WTC11 (cell line): ENCODE measurements at regions not wholly inside any gene's neighbourhood (a gene's known extent, or its start where the extent isn't known, plus 50 kb on each side); places are given as distances from the start of the nearest gene placed in this dataset.
"Not testable (repeated sequence)": the region's sequence is repeated elsewhere in the genome, so short reads cannot be mapped to it uniquely, and the experiment has no call there.

Experiments
- ATAC-seq: fragments of 200-7000 bp; cut with Tn5 transposase; 2 replicates; pipeline ENCODE4 v1.10.0; 2021; ENCODE audit warnings: mild to moderate bottlenecking, moderate library complexity
- CTCF ChIA-PET: fragments of 300-600 bp; sonication (Branson Sonifier 250); formaldehyde crosslinking; loops from one replicate; lab custom pipeline; 2021; ENCODE audit warnings: antibody characterized with exemption; lab: Charles Lee
- POLR2A ChIA-PET: fragments of 350-600 bp; sonication (Branson Sonifier 250); formaldehyde crosslinking; loops from one replicate; lab custom pipeline; 2021; ENCODE audit warnings: antibody characterized with exemption; lab: Charles Lee
- DNase-seq: peaks from one replicate; pipeline ENCODE4 v3.0.0; 2021; ENCODE audit warnings: low spot score
- H3K27ac Mint-ChIP-seq: 2 replicates; pipeline ENCODE4 v1.8.0; 2021; ENCODE audit warnings: mixed read lengths
- H3K27me3 Mint-ChIP-seq: 2 replicates; pipeline ENCODE4 v1.8.0; 2021; ENCODE audit warnings: low read depth, mild to moderate bottlenecking, moderate library complexity, mixed read lengths
- H3K36me3 Mint-ChIP-seq: 2 replicates; pipeline ENCODE4 v1.8.0; 2021; ENCODE audit warnings: mixed read lengths
- H3K4me1 Mint-ChIP-seq: 2 replicates; pipeline ENCODE4 v1.8.0; 2022; ENCODE audit warnings: mixed read lengths
- H3K4me3 Mint-ChIP-seq: 2 replicates; pipeline ENCODE4 v1.8.0; 2021; ENCODE audit warnings: mild to moderate bottlenecking, moderate library complexity, mixed read lengths
- H3K9me3 Mint-ChIP-seq: 2 replicates; pipeline ENCODE4 v1.8.0; 2021; ENCODE audit warnings: mixed read lengths
- FOXJ3 ChIP-seq: sonication (generic); formaldehyde crosslinking; IDR thresholded peaks from 2 replicates; pipeline ENCODE4 v1.9.0; 2021; ENCODE audit warnings: missing genetic modification reagents, mild to moderate bottlenecking, borderline replicate concordance
- JAZF1 ChIP-seq: fragments of 250-450 bp; sonication (Bioruptor Pico); IDR thresholded peaks from 2 replicates; pipeline ENCODE4 v1.9.0; 2021; ENCODE audit warnings: moderate library complexity, mild to moderate bottlenecking, inconsistent platforms
- NFYB ChIP-seq: sonication (generic); formaldehyde crosslinking; conservative IDR thresholded peaks from 2 replicates; pipeline ENCODE4 v1.8.0; 2022; ENCODE audit warnings: low read depth, missing genetic modification reagents
- PRDM15 ChIP-seq: sonication (generic); formaldehyde crosslinking; IDR thresholded peaks from 2 replicates; pipeline ENCODE4 v1.8.0; 2022; ENCODE audit warnings: missing genetic modification reagents
- RORB ChIP-seq: fragments of 250-450 bp; sonication (Bioruptor Pico); IDR thresholded peaks from 2 replicates; pipeline ENCODE4 v1.9.0; 2021; ENCODE audit warnings: mild to moderate bottlenecking
- TCF7 ChIP-seq: sonication (generic); formaldehyde crosslinking; IDR thresholded peaks from 2 replicates; pipeline ENCODE4 v1.8.0; 2022; ENCODE audit warnings: mild to moderate bottlenecking, low read depth, missing genetic modification reagents, moderate library complexity
- ZNF263 ChIP-seq: sonication (generic); formaldehyde crosslinking; IDR thresholded peaks from 2 replicates; pipeline ENCODE4 v1.8.1; 2022; ENCODE audit warnings: low read depth, mild to moderate bottlenecking, moderate library complexity, missing genetic modification reagents
- ZNF671 ChIP-seq: fragments of 250-450 bp; sonication (Bioruptor Pico); IDR thresholded peaks from 2 replicates; pipeline ENCODE4 v1.8.0; 2021; ENCODE audit warnings: mild to moderate bottlenecking
- TF ChIP-seq, protein P1 (sequence below): fragments of 250-450 bp; sonication (Bioruptor Pico); IDR thresholded peaks from 2 replicates; pipeline ENCODE4 v1.9.0; 2021; ENCODE audit warnings: mild to moderate bottlenecking, borderline replicate concordance
- TF ChIP-seq, protein P2 (sequence below): sonication (generic); formaldehyde crosslinking; IDR thresholded peaks from 2 replicates; pipeline ENCODE4 v1.8.1; 2022; ENCODE audit warnings: low read depth, missing genetic modification reagents, borderline replicate concordance
- TF ChIP-seq, protein P3 (sequence below): sonication (generic); formaldehyde crosslinking; conservative IDR thresholded peaks from 2 replicates; pipeline ENCODE4 v1.8.1; 2022; ENCODE audit warnings: mild to moderate bottlenecking, missing genetic modification reagents

DNA sequence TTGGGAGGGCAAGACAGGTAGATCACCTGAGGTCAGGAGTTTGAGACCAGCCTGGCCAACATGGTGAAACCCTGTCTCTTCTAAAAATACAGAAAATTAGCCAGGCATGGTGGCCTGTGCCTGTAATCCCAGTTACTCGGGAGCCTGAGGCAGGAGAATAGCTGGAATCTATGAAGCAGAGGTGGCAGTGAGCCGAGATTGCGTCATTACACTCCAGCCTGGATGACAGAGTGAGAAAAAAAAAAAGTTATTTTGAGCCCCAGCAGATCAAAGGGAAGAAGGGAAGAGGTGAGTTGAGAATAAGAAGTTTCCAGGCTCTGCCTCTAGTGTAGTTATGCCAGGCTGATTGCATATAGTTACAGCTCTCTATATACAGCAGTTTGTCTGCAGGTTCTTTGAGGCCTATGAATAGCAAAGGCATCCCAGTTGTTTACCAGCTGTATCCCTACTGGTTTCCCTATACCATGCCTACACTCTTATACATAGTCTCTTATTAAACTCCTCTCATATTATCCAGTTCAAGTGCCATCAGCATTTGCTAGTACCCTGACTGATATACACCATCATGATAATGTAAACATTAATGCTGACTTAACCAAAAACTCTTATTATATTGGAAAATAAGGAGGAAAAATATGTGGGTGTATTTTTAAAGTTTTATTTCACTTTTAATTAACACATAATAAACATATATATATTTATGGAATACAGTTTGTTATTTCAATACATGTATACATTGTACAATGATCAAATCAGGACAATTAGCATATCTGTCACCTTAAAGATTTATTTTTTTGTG lies 823.6 kb upstream of the ADGRB3 start (continued):
- TF ChIP-seq, protein P1, sequence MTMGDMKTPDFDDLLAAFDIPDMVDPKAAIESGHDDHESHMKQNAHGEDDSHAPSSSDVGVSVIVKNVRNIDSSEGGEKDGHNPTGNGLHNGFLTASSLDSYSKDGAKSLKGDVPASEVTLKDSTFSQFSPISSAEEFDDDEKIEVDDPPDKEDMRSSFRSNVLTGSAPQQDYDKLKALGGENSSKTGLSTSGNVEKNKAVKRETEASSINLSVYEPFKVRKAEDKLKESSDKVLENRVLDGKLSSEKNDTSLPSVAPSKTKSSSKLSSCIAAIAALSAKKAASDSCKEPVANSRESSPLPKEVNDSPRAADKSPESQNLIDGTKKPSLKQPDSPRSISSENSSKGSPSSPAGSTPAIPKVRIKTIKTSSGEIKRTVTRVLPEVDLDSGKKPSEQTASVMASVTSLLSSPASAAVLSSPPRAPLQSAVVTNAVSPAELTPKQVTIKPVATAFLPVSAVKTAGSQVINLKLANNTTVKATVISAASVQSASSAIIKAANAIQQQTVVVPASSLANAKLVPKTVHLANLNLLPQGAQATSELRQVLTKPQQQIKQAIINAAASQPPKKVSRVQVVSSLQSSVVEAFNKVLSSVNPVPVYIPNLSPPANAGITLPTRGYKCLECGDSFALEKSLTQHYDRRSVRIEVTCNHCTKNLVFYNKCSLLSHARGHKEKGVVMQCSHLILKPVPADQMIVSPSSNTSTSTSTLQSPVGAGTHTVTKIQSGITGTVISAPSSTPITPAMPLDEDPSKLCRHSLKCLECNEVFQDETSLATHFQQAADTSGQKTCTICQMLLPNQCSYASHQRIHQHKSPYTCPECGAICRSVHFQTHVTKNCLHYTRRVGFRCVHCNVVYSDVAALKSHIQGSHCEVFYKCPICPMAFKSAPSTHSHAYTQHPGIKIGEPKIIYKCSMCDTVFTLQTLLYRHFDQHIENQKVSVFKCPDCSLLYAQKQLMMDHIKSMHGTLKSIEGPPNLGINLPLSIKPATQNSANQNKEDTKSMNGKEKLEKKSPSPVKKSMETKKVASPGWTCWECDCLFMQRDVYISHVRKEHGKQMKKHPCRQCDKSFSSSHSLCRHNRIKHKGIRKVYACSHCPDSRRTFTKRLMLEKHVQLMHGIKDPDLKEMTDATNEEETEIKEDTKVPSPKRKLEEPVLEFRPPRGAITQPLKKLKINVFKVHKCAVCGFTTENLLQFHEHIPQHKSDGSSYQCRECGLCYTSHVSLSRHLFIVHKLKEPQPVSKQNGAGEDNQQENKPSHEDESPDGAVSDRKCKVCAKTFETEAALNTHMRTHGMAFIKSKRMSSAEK (CRISPR knock-in tag) = no peak
- TF ChIP-seq, protein P2, sequence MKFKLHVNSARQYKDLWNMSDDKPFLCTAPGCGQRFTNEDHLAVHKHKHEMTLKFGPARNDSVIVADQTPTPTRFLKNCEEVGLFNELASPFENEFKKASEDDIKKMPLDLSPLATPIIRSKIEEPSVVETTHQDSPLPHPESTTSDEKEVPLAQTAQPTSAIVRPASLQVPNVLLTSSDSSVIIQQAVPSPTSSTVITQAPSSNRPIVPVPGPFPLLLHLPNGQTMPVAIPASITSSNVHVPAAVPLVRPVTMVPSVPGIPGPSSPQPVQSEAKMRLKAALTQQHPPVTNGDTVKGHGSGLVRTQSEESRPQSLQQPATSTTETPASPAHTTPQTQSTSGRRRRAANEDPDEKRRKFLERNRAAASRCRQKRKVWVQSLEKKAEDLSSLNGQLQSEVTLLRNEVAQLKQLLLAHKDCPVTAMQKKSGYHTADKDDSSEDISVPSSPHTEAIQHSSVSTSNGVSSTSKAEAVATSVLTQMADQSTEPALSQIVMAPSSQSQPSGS (CRISPR knock-in tag) = no peak
- TF ChIP-seq ZNF671 (CRISPR knock-in tag) (no peak), PRDM15 (CRISPR knock-in tag) (no peak)

GRCh38 chr6:67804808-67805207 lies 830.3 kb upstream of the ADGRB3 start:
- CTCF ChIA-PET = not testable (repeated sequence)

DNA sequence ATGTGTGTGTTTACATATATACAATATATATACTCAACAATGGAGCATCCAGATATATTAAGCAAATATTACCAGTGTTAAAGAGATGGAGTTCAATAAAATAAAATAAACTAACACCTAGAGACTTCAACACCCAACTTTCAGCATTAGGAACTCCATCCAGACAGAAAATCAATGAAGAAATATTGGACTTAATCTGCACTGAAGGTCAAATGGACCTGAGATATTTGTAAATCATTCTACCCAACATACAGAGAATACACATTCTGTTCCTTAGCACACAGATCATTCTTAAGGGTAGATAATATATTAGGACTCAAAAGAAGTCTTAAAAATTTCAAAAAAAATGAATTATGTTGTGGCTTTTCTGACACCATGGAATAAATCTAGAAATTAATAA lies 832.3 kb upstream of the ADGRB3 start:
- POLR2A ChIA-PET = no interaction called here
- H3K4me1 Mint-ChIP-seq = no peaks in the 10 kb centered on the region
- peaks cover 11% of the 10 kb centered on the region for H3K36me3 Mint-ChIP-seq
- no peak overlapping the region for H3K4me3 Mint-ChIP-seq
- H3K27me3 Mint-ChIP-seq = no peaks in the 10 kb centered on the region
- CTCF ChIA-PET = no interaction called here
- ATAC-seq (no peak), DNase-seq (no peak)
- peaks cover 56% of the 10 kb centered on the region for H3K9me3 Mint-ChIP-seq
- no peak for TF ChIP-seq ZNF263 (CRISPR knock-in tag)
- no peak for TF ChIP-seq JAZF1 (CRISPR knock-in tag)
- TF ChIP-seq, protein P3, sequence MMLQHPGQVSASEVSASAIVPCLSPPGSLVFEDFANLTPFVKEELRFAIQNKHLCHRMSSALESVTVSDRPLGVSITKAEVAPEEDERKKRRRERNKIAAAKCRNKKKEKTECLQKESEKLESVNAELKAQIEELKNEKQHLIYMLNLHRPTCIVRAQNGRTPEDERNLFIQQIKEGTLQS = no peak
- TF ChIP-seq FOXJ3 (CRISPR knock-in tag) = no peak
- TF ChIP-seq NFYB = no peak
- no peak for TF ChIP-seq TCF7 (CRISPR knock-in tag)
- TF ChIP-seq RORB = no peak
- no peak overlapping the region for H3K27ac Mint-ChIP-seq

More at GRCh38 chr6:67804808-67805207, 830.3 kb upstream of the ADGRB3 start:
- DNase-seq, ATAC-seq, POLR2A ChIA-PET, H3K4me1 Mint-ChIP-seq, H3K27me3 Mint-ChIP-seq, H3K4me3 Mint-ChIP-seq, H3K27ac Mint-ChIP-seq: not testable (repeated sequence)
- peaks cover 11% of the 10 kb centered on the region for H3K36me3 Mint-ChIP-seq
- peaks cover 43% of the 10 kb centered on the region for H3K9me3 Mint-ChIP-seq
